ENCODE measurements at regions not wholly inside any gene's neighbourhood (a gene's known extent, or its start where the extent isn't known, plus 50 kb on each side); places are given as distances from the start of the nearest gene placed in this dataset.

GRCh38 chr6:167645368-167645767 is 181.3 kb upstream of the AFDN start:
- TF ChIP-seq BCL3 (IDR thresholded peaks at IDR 0.05): no peak
- no peak for TF ChIP-seq TP53 (CRISPR knock-in tag; IDR thresholded peaks at IDR 0.05)
- TF ChIP-seq CEBPB (IDR thresholded peaks at IDR 0.05): no peak
- no peak for TF ChIP-seq CTCF (IDR thresholded peaks at IDR 0.05)
- no peak for TF ChIP-seq FOSL2 (IDR thresholded peaks at IDR 0.05)
- no peak for TF ChIP-seq FOSL2 (CRISPR knock-in tag; IDR thresholded peaks at IDR 0.05)
- TF ChIP-seq EP300 (IDR thresholded peaks at IDR 0.05): no peak
- no peak for TF ChIP-seq HMGXB4 (CRISPR knock-in tag; IDR thresholded peaks at IDR 0.05; ENCODE audit: borderline replicate concordance)
- no peak for TF ChIP-seq HDAC2 (IDR thresholded peaks at IDR 0.05)
- no peak for TF ChIP-seq RNF2 (IDR thresholded peaks at IDR 0.05; ENCODE audit: borderline replicate concordance, low read depth)
- TF ChIP-seq POLR2A (IDR thresholded peaks at IDR 0.05; ENCODE audit: low read length): no peak
- no peak for TF ChIP-seq HEYL (CRISPR knock-in tag; IDR thresholded peaks at IDR 0.05)
